B cell (primary cell): ENCODE measurements at regions not wholly inside any gene's neighbourhood (a gene's known extent, or its start where the extent isn't known, plus 50 kb on each side); places are given as distances from the start of the nearest gene placed in this dataset.

ENCODE experiments used
- CTCF ChIP-seq: fragments of 200-600 bp; IDR thresholded peaks from one replicate; pipeline ENCODE4 v1.8.0; 2022; ENCODE audit warnings: antibody characterized with exemption, mild to moderate bottlenecking
- EZH2 ChIP-seq: IDR thresholded peaks from 2 replicates; pipeline ENCODE4 v1.6.1; 2012; ENCODE audit warnings: borderline replicate concordance, low read depth, mild to moderate bottlenecking, moderate library complexity, low read length; ENCODE audit not compliant: insufficient read depth, poor library complexity, severe bottlenecking

- no peak for TF ChIP-seq CTCF
- TF ChIP-seq EZH2: no peak
Measured at GRCh38 chr12:60844101-60844500, 1248.3 kb downstream of the SLC16A7 start.
